WTC11 (cell line): ENCODE measurements at regions not wholly inside any gene's neighbourhood (a gene's known extent, or its start where the extent isn't known, plus 50 kb on each side); places are given as distances from the start of the nearest gene placed in this dataset.

Experiments
- ATAC-seq: fragments of 200-7000 bp; cut with Tn5 transposase; 2 replicates; pipeline ENCODE4 v1.10.0; 2021; ENCODE audit warnings: mild to moderate bottlenecking, moderate library complexity
- CTCF ChIA-PET: fragments of 300-600 bp; sonication (Branson Sonifier 250); formaldehyde crosslinking; loops from one replicate; lab custom pipeline; 2021; ENCODE audit warnings: antibody characterized with exemption; lab: Charles Lee
- POLR2A ChIA-PET: fragments of 350-600 bp; sonication (Branson Sonifier 250); formaldehyde crosslinking; loops from one replicate; lab custom pipeline; 2021; ENCODE audit warnings: antibody characterized with exemption; lab: Charles Lee
- DNase-seq: peaks from one replicate; pipeline ENCODE4 v3.0.0; 2021; ENCODE audit warnings: low spot score
- H3K27ac Mint-ChIP-seq: 2 replicates; pipeline ENCODE4 v1.8.0; 2021; ENCODE audit warnings: mixed read lengths
- H3K27me3 Mint-ChIP-seq: 2 replicates; pipeline ENCODE4 v1.8.0; 2021; ENCODE audit warnings: low read depth, mild to moderate bottlenecking, moderate library complexity, mixed read lengths
- H3K36me3 Mint-ChIP-seq: 2 replicates; pipeline ENCODE4 v1.8.0; 2021; ENCODE audit warnings: mixed read lengths
- H3K4me1 Mint-ChIP-seq: 2 replicates; pipeline ENCODE4 v1.8.0; 2022; ENCODE audit warnings: mixed read lengths
- H3K4me3 Mint-ChIP-seq: 2 replicates; pipeline ENCODE4 v1.8.0; 2021; ENCODE audit warnings: mild to moderate bottlenecking, moderate library complexity, mixed read lengths
- H3K9me3 Mint-ChIP-seq: 2 replicates; pipeline ENCODE4 v1.8.0; 2021; ENCODE audit warnings: mixed read lengths
- ATF2 ChIP-seq: sonication (generic); formaldehyde crosslinking; IDR thresholded peaks from 2 replicates; pipeline ENCODE4 v1.8.1; 2022; ENCODE audit warnings: low read depth, missing genetic modification reagents, borderline replicate concordance
- ATF3 ChIP-seq: sonication (generic); formaldehyde crosslinking; conservative IDR thresholded peaks from 2 replicates; pipeline ENCODE4 v1.8.1; 2022; ENCODE audit warnings: mild to moderate bottlenecking, missing genetic modification reagents
- CREB1 ChIP-seq: sonication (generic); formaldehyde crosslinking; IDR thresholded peaks from 2 replicates; pipeline ENCODE4 v1.8.0; 2023; ENCODE audit warnings: mild to moderate bottlenecking, missing genetic modification reagents
- E2F5 ChIP-seq: sonication (generic); formaldehyde crosslinking; IDR thresholded peaks from 2 replicates; pipeline ENCODE4 v1.8.1; 2022; ENCODE audit warnings: mild to moderate bottlenecking, moderate library complexity, missing genetic modification reagents
- GTF2I ChIP-seq: fragments of 250-450 bp; sonication (Bioruptor Pico); conservative IDR thresholded peaks from 2 replicates; pipeline ENCODE4 v1.4.0; 2021; ENCODE audit warnings: mild to moderate bottlenecking
- KAT7 ChIP-seq: sonication (generic); formaldehyde crosslinking; IDR thresholded peaks from 2 replicates; pipeline ENCODE4 v1.8.1; 2023; ENCODE audit warnings: missing genetic modification reagents, mild to moderate bottlenecking, borderline replicate concordance
- MAX ChIP-seq: sonication (generic); formaldehyde crosslinking; IDR thresholded peaks from 2 replicates; pipeline ENCODE4 v1.8.0; 2022; ENCODE audit warnings: mild to moderate bottlenecking, missing genetic modification reagents
- NR2C2 ChIP-seq: sonication (generic); formaldehyde crosslinking; IDR thresholded peaks from 2 replicates; pipeline ENCODE4 v1.8.0; 2022; ENCODE audit warnings: mild to moderate bottlenecking, missing genetic modification reagents
- PRDM15 ChIP-seq: sonication (generic); formaldehyde crosslinking; IDR thresholded peaks from 2 replicates; pipeline ENCODE4 v1.8.0; 2022; ENCODE audit warnings: missing genetic modification reagents
- SMAD4 ChIP-seq: sonication (generic); formaldehyde crosslinking; IDR thresholded peaks from 2 replicates; pipeline ENCODE4 v1.8.0; 2022; ENCODE audit warnings: mild to moderate bottlenecking, missing genetic modification reagents
- STAT6 ChIP-seq: sonication (generic); formaldehyde crosslinking; conservative IDR thresholded peaks from 2 replicates; pipeline ENCODE4 v1.8.1; 2023; ENCODE audit warnings: mild to moderate bottlenecking, low read depth, missing genetic modification reagents, moderate library complexity
- ZNF121 ChIP-seq: sonication (generic); formaldehyde crosslinking; IDR thresholded peaks from 2 replicates; pipeline ENCODE4 v1.8.0; 2023; ENCODE audit warnings: missing genetic modification reagents
- ZNF138 ChIP-seq: sonication (generic); formaldehyde crosslinking; conservative IDR thresholded peaks from 2 replicates; pipeline ENCODE4 v1.8.1; 2022; ENCODE audit warnings: mild to moderate bottlenecking, moderate library complexity, missing genetic modification reagents
- ZNF263 ChIP-seq: sonication (generic); formaldehyde crosslinking; IDR thresholded peaks from 2 replicates; pipeline ENCODE4 v1.8.1; 2022; ENCODE audit warnings: low read depth, mild to moderate bottlenecking, moderate library complexity, missing genetic modification reagents
- ZNF416 ChIP-seq: fragments of 250-450 bp; sonication (Bioruptor Pico); IDR thresholded peaks from 2 replicates; pipeline ENCODE4 v1.9.0; 2021; ENCODE audit warnings: mild to moderate bottlenecking, inconsistent platforms
- ZNF425 ChIP-seq: fragments of 250-450 bp; sonication (Bioruptor Pico); conservative IDR thresholded peaks from 2 replicates; pipeline ENCODE4 v1.9.0; 2021; ENCODE audit warnings: mild to moderate bottlenecking

- POLR2A ChIA-PET, result no interaction called here
- H3K9me3 Mint-ChIP-seq, result no peaks in the 10 kb centered on the region
- H3K27ac Mint-ChIP-seq, result peak overlapping the region; percentile 85
- TF ChIP-seq ZNF416 (CRISPR knock-in tag) (no peak), ZNF121 (CRISPR knock-in tag) (0 out of 2 replicates have a peak, but pooled peaks have one; percentile 40), MAX (CRISPR knock-in tag) (peak; percentile 47; the same call in 1 of the 2 replicates)
- no peak for DNase-seq
- peak overlapping the region; percentile 32; the same call in 1 of the 2 replicates for H3K4me3 Mint-ChIP-seq
- H3K27me3 Mint-ChIP-seq, result no peaks in the 10 kb centered on the region; the same call in none of the 2 replicates
- ATAC-seq, result peak; percentile 23
- no peaks in the 10 kb centered on the region; the same call in 1 of the 2 replicates for H3K36me3 Mint-ChIP-seq
- CTCF ChIA-PET, result no interaction called here
- peaks cover 57% of the 10 kb centered on the region for H3K4me1 Mint-ChIP-seq
These were observed 1458.6 kb downstream of the BRD1 start for GRCh38 chr22:48368975-48369525.

- ChIA-PET POLR2A (interaction anchor here (0.6 kb wide), 1 partner anchor 116 kb away, joined by 10 read pairs; no protein-coding TSS in a partner anchor), CTCF (no interaction called here)
- Mint-ChIP-seq H3K9me3 (no peaks in the 10 kb centered on the region), H3K27me3 (no peaks in the 10 kb centered on the region; the same call in none of the 2 replicates), H3K4me1 (peaks cover 52% of the 10 kb centered on the region), H3K36me3 (no peaks in the 10 kb centered on the region; the same call in 1 of the 2 replicates), H3K27ac (no peak overlapping the region), H3K4me3 (no peak overlapping the region)
- TF ChIP-seq ZNF425 (CRISPR knock-in tag), result no peak
- no peak for TF ChIP-seq NR2C2
- TF ChIP-seq ZNF138 (CRISPR knock-in tag), result no peak
- no peak for TF ChIP-seq GTF2I
- TF ChIP-seq ATF2, result no peak
- TF ChIP-seq STAT6 (CRISPR knock-in tag), result no peak
- no peak for TF ChIP-seq E2F5 (CRISPR knock-in tag)
- TF ChIP-seq ZNF263 (CRISPR knock-in tag), result no peak
- no peak for TF ChIP-seq PRDM15 (CRISPR knock-in tag)
- no peak for TF ChIP-seq CREB1 (CRISPR knock-in tag)
- no peak for TF ChIP-seq ATF3
- no peak for TF ChIP-seq SMAD4 (CRISPR knock-in tag)
- no peak for TF ChIP-seq KAT7
- no peak for ATAC-seq
- no peak for DNase-seq
These were observed 1459.9 kb downstream of the BRD1 start for GRCh38 chr22:48367731-48368130.
